ENCODE measurements at regions not wholly inside any gene's neighbourhood (a gene's known extent, or its start where the extent isn't known, plus 50 kb on each side); places are given as distances from the start of the nearest gene placed in this dataset.
"Not testable (repeated sequence)": the region's sequence is repeated elsewhere in the genome, so short reads cannot be mapped to it uniquely, and the experiment has no call there.

DNA sequence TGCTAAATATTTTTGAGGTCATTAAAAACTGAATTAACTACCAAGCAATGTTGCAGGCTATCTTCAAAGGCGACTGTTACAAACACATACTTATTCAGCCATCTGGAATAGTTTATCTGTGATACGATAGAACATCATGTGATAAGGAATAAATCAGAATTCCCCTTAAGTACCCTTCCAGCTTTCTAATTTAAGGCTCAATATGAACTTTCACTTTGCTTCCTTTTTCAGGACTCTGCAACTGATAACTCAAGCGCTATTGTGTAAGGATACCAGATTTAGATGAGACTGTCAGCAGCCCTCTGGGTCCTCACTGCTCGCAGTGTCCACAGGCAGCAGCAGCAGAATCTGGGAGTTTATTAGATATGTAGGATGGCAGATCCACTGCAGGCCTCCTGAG, 416.3 kb downstream of the SPATA31D1 start:
- no peak for DNase-seq

DNA sequence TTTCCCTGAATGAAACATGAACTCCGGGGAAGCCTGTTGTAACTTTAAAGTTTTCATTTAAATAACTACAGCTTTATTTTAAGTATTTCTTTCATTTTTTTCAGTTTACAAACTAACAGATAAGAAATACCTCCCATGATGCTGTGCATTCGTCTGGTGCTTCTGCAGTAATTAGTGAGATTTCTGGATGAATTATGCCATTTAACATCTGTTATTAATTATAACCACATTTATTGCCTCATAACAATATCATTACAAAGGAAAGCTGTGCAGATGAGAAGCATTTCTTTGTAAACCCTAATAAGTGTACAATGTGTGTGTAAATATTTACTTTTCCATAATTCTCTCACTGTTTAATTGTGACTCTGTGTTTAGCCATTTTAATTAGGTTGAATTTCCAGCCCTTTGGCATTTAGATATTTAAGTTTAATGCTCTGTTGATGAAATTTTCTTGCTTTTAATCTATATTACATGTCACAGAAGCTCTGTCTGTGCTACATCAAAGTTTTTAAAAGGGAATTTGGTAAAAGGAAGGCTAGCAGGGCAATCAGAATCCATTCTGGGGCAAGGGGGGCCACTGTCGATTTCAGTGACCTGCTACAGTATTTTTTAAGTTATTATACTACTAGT, 418.0 kb downstream of the SPATA31D1 start:
- DNase-seq, result no peak

DNA sequence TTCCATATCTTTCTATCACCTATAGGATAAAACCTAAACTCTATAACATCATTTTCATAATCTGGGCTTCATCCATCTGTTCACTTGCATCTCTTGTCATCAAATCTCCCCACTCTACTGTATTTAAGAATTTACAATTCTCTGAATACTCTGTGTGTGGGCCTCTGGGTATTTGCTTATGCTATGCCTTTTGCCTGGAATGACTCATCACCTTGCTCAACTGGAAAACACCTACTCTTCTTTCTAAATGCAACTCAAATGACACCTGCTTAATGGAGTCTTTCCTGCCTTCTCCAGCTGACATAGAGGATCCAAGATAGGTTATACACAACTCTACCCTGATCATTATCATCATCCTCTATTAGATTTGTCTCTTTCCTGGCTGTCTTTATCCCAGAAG, 421.7 kb downstream of the SPATA31D1 start:
- no peak for DNase-seq

GRCh38 chr9:82410866-82411265, 422.3 kb downstream of the SPATA31D1 start:
- no peak for DNase-seq

- no peak for DNase-seq
Measured at GRCh38 chr9:82412586-82413305, 424.2 kb downstream of the SPATA31D1 start.

- no peak for DNase-seq
Measured at GRCh38 chr9:82417501-82417900, 428.9 kb downstream of the SPATA31D1 start.

- DNase-seq, result no peak
Measured at GRCh38 chr9:82418334-82418733, 429.8 kb downstream of the SPATA31D1 start.

- DNase-seq, result no peak
Measured at GRCh38 chr9:82419696-82420486, 431.3 kb downstream of the SPATA31D1 start.

- DNase-seq, result no peak
Measured at GRCh38 chr9:82421498-82421897, 432.9 kb downstream of the SPATA31D1 start.

- DNase-seq, result no peak
Measured at GRCh38 chr9:82423700-82424099, 435.1 kb downstream of the SPATA31D1 start.

GRCh38 chr9:82424599-82425120, 436.1 kb downstream of the SPATA31D1 start:
- no peak for DNase-seq

- no peak for DNase-seq
Measured at GRCh38 chr9:82431121-82431520, 442.5 kb downstream of the SPATA31D1 start.

- not testable (repeated sequence) for DNase-seq
Measured at GRCh38 chr9:82433290-82433931, 444.8 kb downstream of the SPATA31D1 start.

GRCh38 chr9:82436475-82436874, 447.9 kb downstream of the SPATA31D1 start:
- DNase-seq, result no peak

DNA sequence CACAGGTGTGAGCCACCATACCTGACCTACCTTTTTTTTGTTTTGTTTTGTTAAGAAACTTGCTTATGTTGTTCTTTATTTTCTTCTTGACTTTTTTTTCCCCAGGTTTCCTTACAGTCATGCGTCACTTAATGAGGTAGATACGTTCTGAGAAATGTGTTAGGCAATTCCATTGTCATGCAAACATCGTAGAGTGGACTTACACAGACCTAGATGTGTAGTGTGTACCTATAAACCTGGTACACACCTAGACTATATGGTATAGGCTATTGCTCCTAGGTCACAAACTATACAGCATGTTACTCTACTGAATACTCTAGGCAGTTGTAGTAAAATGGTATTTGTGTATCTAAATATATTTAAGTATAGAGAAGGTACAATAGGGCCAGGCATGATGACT, 448.6 kb downstream of the SPATA31D1 start:
- not testable (repeated sequence) for DNase-seq

DNA sequence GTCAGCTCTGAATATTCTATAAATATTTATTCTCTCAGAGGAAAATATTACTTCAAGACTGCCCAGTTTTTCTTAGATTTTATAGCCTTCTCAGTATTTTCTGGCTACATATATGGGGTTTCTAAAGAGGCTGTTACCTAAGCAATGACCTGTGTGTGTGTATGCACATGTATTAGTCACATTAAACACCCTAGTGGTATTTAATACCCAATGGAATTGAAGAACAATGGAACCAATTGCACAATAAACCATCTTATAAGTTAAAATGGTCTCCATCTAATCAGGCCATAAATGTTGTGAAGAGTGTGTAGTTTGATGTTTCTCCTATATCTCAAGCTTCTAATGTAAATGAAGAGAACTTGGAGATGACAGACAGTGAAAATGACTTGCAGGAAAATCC, 450.0 kb downstream of the SPATA31D1 start:
- no peak for DNase-seq

GRCh38 chr9:82443312-82443711, 454.7 kb downstream of the SPATA31D1 start:
- DNase-seq, result no peak

GRCh38 chr9:82445556-82445955, 457.0 kb downstream of the SPATA31D1 start:
- DNase-seq, result no peak

DNA sequence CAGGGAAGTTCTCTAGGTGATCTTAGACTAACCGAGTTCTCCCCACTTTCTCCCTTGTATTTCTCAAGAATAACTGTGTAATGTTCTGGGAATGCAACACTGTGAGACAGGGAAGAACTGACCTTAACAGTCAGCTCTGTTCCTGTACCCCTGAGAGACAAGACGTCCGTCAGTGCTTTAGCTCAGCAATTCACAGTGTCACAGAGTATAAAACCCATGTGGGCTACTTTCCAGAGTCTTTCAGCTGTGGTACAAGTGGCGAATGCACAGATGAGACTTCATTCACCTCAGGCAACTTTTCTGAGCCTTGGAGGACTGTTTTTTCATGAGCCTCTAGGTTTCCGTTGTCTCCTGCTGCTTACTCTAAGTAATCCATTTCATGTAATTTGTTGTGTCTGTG, 458.8 kb downstream of the SPATA31D1 start:
- no peak for DNase-seq

DNA sequence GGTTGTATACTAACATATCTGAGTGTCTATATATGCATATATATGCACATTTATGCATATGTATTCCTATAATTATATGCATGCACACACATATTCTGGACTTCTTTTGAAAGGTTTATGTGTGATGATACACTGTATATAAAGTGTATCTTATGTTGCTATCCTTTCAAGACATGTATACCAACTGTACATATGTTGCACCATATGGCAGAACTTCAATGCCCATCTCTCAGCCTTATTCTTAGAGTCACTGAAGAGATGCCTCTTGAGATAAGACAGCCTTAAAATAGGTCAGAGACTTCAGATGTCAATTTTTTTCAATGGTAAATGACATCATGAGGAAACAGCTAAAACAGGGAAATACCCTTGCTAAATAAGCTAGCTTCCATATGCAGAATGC, 461.4 kb downstream of the SPATA31D1 start:
- DNase-seq, result no peak

- DNase-seq, result no peak
Measured at GRCh38 chr9:82454509-82455190, 466.1 kb downstream of the SPATA31D1 start.

GRCh38 chr9:82456642-82457041, 468.1 kb downstream of the SPATA31D1 start:
- DNase-seq, result no peak

DNA sequence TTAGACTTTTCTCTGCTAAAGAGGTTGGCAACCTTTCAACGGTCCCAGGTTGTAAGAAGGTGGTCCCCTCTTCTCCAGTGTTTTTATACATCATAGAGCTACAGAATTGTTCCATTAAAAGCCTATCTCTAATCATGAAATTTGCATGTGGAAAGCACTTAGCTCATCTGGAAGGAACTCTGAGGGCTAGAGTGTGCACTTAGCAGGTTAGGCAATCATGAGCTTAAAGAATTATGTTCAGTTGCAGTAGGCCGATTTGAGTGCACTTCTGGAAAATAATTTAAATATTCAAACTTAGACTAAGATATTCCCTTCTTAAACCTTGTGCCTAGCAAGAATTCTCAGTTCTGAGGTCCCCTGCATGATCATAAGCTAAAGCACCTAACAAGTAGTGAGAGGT, 468.7 kb downstream of the SPATA31D1 start:
- DNase-seq, result no peak

All from NCI-H526 (cell line).